Nephron progenitor cell (in vitro differentiated cells): ENCODE measurements at regions not wholly inside any gene's neighbourhood (a gene's known extent, or its start where the extent isn't known, plus 50 kb on each side); places are given as distances from the start of the nearest gene placed in this dataset.

Experiments
- DNase-seq: peaks from one replicate; pipeline ENCODE4 v3.0.0; 2021
- H3K27ac Mint-ChIP-seq: 2 replicates; pipeline ENCODE4 v1.8.0; 2021; ENCODE audit warnings: mild to moderate bottlenecking, moderate library complexity, mixed read lengths
- H3K27me3 Mint-ChIP-seq: 2 replicates; pipeline ENCODE4 v1.8.0; 2021; ENCODE audit warnings: mild to moderate bottlenecking, low read depth, mixed read lengths; ENCODE audit not compliant: poor library complexity
- H3K36me3 Mint-ChIP-seq: 2 replicates; pipeline ENCODE4 v1.8.0; 2021; ENCODE audit warnings: low read depth, mixed read lengths
- H3K4me1 Mint-ChIP-seq: 2 replicates; pipeline ENCODE4 v1.8.0; 2021; ENCODE audit warnings: mixed read lengths
- H3K4me3 Mint-ChIP-seq: 2 replicates; pipeline ENCODE4 v1.8.0; 2021; ENCODE audit warnings: mild to moderate bottlenecking, moderate library complexity, mixed read lengths
- H3K9me3 Mint-ChIP-seq: 2 replicates; pipeline ENCODE4 v1.8.0; 2021; ENCODE audit warnings: mild to moderate bottlenecking, moderate library complexity, mixed read lengths
- TF ChIP-seq, protein P1 (sequence below): fragments of 200-600 bp; sonication (generic); IDR thresholded peaks from 2 replicates; pipeline ENCODE4 v1.5.0; 2021; ENCODE audit warnings: antibody characterized with exemption

DNA sequence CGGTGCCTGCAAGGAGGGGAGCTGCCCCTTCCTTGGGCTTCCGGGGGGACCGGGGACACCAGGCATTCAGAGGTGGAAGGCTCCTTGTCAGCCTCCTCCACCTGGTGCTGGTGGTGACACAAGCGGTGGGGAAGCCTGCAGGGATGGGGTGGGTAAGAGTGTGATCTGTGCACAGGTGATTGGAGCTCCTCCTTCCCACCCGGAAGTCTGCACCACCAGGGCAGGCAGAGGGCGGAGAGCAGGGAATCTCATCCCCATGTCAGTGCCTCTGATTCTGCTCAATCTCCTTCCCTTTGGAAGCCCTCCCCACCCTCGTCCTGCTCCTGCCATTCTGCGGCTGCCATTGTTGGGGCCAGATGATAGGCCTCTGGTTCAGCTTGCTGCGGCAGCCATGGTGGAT is 238.1 kb upstream of the CRY1 start:
- DNase-seq, result no peak
- TF ChIP-seq, protein P1, sequence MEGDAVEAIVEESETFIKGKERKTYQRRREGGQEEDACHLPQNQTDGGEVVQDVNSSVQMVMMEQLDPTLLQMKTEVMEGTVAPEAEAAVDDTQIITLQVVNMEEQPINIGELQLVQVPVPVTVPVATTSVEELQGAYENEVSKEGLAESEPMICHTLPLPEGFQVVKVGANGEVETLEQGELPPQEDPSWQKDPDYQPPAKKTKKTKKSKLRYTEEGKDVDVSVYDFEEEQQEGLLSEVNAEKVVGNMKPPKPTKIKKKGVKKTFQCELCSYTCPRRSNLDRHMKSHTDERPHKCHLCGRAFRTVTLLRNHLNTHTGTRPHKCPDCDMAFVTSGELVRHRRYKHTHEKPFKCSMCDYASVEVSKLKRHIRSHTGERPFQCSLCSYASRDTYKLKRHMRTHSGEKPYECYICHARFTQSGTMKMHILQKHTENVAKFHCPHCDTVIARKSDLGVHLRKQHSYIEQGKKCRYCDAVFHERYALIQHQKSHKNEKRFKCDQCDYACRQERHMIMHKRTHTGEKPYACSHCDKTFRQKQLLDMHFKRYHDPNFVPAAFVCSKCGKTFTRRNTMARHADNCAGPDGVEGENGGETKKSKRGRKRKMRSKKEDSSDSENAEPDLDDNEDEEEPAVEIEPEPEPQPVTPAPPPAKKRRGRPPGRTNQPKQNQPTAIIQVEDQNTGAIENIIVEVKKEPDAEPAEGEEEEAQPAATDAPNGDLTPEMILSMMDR, result no peak
- Mint-ChIP-seq H3K4me3 (no peak overlapping the region), H3K4me1 (peaks cover 15% of the 10 kb centered on the region), H3K36me3 (peaks cover 4% of the 10 kb centered on the region), H3K27me3 (peaks cover 42% of the 10 kb centered on the region), H3K9me3 (no peaks in the 10 kb centered on the region), H3K27ac (no peak overlapping the region)

DNA sequence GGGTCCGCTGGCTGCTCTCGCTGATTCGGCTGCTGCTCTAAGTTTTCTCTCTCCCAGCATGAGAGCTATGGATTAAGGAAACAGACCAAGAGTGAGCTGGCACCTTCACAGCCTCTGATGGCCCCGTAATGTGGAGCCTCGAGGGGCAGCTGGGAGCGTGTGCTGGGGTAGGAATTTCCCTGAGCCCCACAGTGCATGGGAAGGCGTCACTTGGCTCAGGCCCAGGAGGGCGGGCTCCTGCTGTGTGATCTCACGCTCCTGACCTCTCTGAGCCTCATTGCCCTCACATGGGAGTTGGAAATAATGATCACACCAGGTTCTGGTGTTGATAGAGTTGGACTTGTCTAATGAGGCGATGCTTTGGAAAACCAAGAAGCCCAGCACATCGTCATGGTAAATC is 238.6 kb upstream of the CRY1 start:
- no peaks in the 10 kb centered on the region for H3K9me3 Mint-ChIP-seq
- H3K36me3 Mint-ChIP-seq, result peaks cover 4% of the 10 kb centered on the region
- H3K4me3 Mint-ChIP-seq, result no peak overlapping the region
- no peak overlapping the region for H3K27ac Mint-ChIP-seq
- peaks cover 40% of the 10 kb centered on the region for H3K27me3 Mint-ChIP-seq
- H3K4me1 Mint-ChIP-seq, result peaks cover 15% of the 10 kb centered on the region
- DNase-seq, result no peak
- TF ChIP-seq, protein P1, result no peak

DNA sequence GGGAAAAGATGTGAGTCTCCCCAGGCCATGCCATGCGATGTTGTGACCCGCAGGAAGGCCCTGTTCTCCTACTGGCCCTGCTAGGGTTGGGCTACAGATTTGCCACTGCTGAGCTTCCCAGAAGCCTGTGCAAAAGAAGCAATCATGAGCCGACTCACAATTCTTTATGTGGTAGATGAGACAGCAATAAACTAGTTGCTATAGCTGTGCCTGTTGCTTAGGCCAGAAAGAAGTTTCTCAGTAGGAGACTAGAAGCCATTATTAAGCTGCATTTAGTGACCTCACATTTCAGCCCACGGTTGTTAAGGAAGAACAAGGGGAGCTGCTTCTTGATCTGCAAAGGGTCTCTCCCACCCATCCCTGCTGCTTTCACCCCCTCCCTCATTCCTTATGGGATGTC is 239.4 kb upstream of the CRY1 start:
- Mint-ChIP-seq H3K27me3 (peaks cover 44% of the 10 kb centered on the region), H3K27ac (no peak overlapping the region), H3K9me3 (no peaks in the 10 kb centered on the region), H3K36me3 (peaks cover 4% of the 10 kb centered on the region), H3K4me3 (no peak overlapping the region), H3K4me1 (peaks cover 15% of the 10 kb centered on the region)
- TF ChIP-seq, protein P1, result no peak
- DNase-seq, result no peak

- Mint-ChIP-seq H3K36me3 (peaks cover 4% of the 10 kb centered on the region), H3K27me3 (peaks cover 47% of the 10 kb centered on the region)
Measured at GRCh38 chr12:107335802-107336570, 242.6 kb upstream of the CRY1 start.

DNA sequence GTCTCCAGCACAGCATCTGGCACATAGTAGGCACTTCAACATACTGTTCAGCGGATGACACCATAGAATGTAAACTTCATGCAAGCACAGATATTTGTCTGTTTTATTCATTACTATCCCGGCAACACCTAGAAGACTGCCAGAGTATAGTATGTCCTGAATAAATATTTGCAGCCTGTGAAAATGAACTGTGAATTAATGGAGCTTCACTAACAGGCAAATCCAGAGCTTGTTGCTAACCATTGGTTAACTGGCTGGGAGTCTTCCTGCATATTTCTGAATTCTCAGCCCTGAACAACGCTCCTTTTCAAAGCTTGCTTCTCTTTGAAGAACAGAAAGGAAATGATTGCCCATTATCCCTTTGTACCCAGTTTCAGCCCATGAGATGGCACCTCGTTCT is 243.3 kb upstream of the CRY1 start:
- peaks cover 4% of the 10 kb centered on the region for H3K36me3 Mint-ChIP-seq

More at GRCh38 chr12:107335802-107336570, 242.6 kb upstream of the CRY1 start:
- DNase-seq, result no peak
- TF ChIP-seq, protein P1, result no peak
- Mint-ChIP-seq H3K9me3 (no peaks in the 10 kb centered on the region), H3K4me3 (no peak overlapping the region), H3K27ac (no peak overlapping the region), H3K4me1 (peaks cover 4% of the 10 kb centered on the region)

More for the DNA sequence above, 243.3 kb upstream of the CRY1 start:
- TF ChIP-seq, protein P1, result no peak
- Mint-ChIP-seq H3K4me3 (no peak overlapping the region), H3K9me3 (no peaks in the 10 kb centered on the region), H3K4me1 (no peaks in the 10 kb centered on the region), H3K27ac (no peak overlapping the region), H3K27me3 (peaks cover 50% of the 10 kb centered on the region)
- DNase-seq, result no peak
